ENCODE measurements at regions not wholly inside any gene's neighbourhood (a gene's known extent, or its start where the extent isn't known, plus 50 kb on each side); places are given as distances from the start of the nearest gene placed in this dataset.
A peak's percentile ranks its signal among the peaks of the same experiment; 100 is the strongest.

DNA sequence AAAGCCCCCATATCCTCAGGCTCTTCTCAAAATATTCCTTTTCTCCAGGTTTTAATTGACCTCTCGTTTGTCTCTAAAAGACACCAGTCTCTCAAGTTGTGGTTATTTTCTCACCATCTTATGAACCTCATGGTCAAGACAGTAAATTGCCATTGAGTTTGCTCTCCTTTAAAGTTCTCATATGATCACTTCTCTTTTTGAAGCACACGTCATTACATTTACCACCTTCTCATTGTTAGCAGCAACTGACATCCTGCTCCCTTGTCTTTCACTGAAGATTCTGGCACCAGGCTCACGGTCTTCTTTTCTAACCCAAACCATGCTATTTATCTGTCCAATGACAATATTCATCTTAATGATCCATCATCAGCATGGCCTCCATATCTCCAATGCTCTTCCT lies 324.2 kb downstream of the TMA16 start:
- DNase-seq: no peak
- no peak for ATAC-seq
- TF ChIP-seq, protein P1, sequence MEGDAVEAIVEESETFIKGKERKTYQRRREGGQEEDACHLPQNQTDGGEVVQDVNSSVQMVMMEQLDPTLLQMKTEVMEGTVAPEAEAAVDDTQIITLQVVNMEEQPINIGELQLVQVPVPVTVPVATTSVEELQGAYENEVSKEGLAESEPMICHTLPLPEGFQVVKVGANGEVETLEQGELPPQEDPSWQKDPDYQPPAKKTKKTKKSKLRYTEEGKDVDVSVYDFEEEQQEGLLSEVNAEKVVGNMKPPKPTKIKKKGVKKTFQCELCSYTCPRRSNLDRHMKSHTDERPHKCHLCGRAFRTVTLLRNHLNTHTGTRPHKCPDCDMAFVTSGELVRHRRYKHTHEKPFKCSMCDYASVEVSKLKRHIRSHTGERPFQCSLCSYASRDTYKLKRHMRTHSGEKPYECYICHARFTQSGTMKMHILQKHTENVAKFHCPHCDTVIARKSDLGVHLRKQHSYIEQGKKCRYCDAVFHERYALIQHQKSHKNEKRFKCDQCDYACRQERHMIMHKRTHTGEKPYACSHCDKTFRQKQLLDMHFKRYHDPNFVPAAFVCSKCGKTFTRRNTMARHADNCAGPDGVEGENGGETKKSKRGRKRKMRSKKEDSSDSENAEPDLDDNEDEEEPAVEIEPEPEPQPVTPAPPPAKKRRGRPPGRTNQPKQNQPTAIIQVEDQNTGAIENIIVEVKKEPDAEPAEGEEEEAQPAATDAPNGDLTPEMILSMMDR (IDR thresholded peaks at IDR 0.05): no peak
- no peaks in the 10 kb centered on the region for H3K4me1 ChIP-seq
- H3K27ac ChIP-seq: no peak overlapping the region
- intact Hi-C loops (cut with DNase I): no loop called here
- no peaks in the 10 kb centered on the region for H3K36me3 ChIP-seq
- no peaks in the 10 kb centered on the region for H3K9me3 ChIP-seq
- no peaks in the 10 kb centered on the region for H3K27me3 ChIP-seq
- H3K4me3 ChIP-seq: no peak overlapping the region

DNA sequence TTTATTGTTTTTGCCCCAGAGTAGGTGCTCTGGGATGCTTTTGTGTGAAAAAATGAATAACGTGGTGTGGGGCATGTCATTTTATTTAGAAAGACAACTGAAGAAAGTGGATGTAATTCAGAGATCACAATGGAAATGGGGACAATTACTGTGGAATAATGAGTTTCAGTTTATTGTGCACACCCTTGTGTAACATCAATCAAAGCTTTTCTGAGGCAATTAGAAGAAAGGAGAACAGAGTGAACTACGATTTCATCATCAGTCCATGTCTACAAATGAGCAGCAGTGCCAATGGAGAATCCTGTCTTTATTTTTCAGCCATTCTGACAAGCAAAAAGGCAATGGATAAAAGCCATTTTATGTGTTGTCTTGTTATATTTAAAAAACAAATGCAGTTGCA lies 339.2 kb downstream of the TMA16 start:
- intact Hi-C loops (cut with DNase I): no loop called here
- Histone ChIP-seq H3K4me1 (no peaks in the 10 kb centered on the region), H3K27me3 (no peaks in the 10 kb centered on the region), H3K9me3 (no peaks in the 10 kb centered on the region), H3K36me3 (no peaks in the 10 kb centered on the region), H3K27ac (no peak overlapping the region), H3K4me3 (no peak overlapping the region)
- TF ChIP-seq, protein P1 (IDR thresholded peaks at IDR 0.05): no peak
- DNase-seq (no peak), ATAC-seq (no peak)

DNA sequence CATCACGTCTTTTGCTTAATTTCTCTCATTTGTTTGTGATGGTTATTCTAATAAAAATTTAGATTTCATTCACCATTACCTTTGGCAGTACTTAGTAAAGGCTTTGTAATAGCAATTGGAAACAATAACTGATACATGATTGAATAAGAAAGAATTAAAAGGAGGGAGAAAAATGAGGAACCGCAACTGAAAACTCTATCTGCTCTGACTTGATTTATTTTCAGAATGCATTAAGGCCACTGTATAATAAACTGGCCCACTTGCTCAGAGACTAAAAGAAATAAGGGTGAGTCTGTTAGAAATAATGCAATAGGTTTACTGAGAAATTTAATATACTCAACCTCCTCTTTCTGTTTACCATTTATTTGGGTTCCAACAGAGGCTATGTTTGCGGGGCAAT lies 351.5 kb downstream of the TMA16 start:
- no peak overlapping the region for H3K27ac ChIP-seq
- ATAC-seq (no peak), DNase-seq (no peak)
- TF ChIP-seq, protein P1 (IDR thresholded peaks at IDR 0.05): no peak
- no peaks in the 10 kb centered on the region for H3K27me3 ChIP-seq
- H3K36me3 ChIP-seq: no peaks in the 10 kb centered on the region
- no peaks in the 10 kb centered on the region for H3K4me1 ChIP-seq
- no peak overlapping the region for H3K4me3 ChIP-seq
- intact Hi-C loops (cut with DNase I): no loop called here
- H3K9me3 ChIP-seq: no peaks in the 10 kb centered on the region

DNA sequence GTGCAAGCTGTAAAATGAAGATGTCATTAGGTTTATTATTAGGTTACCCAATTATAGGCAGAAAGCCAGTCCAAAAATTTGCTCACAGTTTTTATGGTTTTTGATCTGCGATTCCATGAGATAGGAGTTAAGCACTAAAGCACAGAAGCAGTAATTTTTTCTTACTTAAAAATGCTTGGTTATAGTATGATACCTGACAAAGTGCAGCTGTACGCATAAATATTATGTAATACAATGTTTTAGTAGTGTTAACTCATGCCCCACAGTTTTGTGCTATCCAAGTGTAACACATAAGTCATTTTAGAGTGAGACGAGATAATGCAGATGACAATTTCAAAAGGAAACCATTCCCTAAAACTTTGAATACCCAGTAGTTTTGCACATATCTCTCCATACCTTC lies 357.8 kb downstream of the TMA16 start:
- ATAC-seq: no peak
- DNase-seq: peak in 2 of 4 donors; percentile 24 to 35
- H3K36me3 ChIP-seq: no peaks in the 10 kb centered on the region

DNA sequence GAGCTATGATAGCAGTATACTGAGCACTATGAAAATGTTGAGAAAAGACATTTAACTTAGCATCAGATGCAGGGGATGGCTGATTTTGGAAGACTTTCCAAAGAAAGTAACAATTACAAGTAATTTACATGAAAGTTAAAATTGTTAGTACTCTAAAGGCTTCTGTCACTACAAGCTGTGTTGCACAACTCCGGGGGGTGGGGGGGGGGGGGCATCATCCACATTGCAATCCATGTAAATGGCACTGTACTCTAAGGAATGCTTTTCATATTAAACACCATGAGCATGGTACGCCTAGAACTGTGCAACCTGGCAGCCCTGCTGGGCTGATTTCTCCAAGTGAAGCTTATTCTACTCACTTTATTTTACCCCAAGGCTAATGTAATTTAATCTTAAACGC lies 363.4 kb downstream of the TMA16 start:
- Histone ChIP-seq H3K27ac (no peak overlapping the region), H3K36me3 (no peaks in the 10 kb centered on the region), H3K4me3 (no peak overlapping the region), H3K4me1 (no peaks in the 10 kb centered on the region), H3K27me3 (no peaks in the 10 kb centered on the region), H3K9me3 (no peaks in the 10 kb centered on the region)
- no peak for DNase-seq
- TF ChIP-seq, protein P1 (IDR thresholded peaks at IDR 0.05): no peak
- ATAC-seq: no peak
- intact Hi-C loops (cut with DNase I): no loop called here

More for the DNA sequence above, 357.8 kb downstream of the TMA16 start:
- Histone ChIP-seq H3K9me3 (no peaks in the 10 kb centered on the region), H3K4me1 (no peaks in the 10 kb centered on the region), H3K4me3 (no peak overlapping the region), H3K27me3 (no peaks in the 10 kb centered on the region), H3K27ac (no peak overlapping the region)
- intact Hi-C loops (cut with DNase I): no loop called here
- TF ChIP-seq, protein P1 (IDR thresholded peaks at IDR 0.05): no peak

All from left lung (tissue), 4 donors.